ENCODE measurements at regions not wholly inside any gene's neighbourhood (a gene's known extent, or its start where the extent isn't known, plus 50 kb on each side); places are given as distances from the start of the nearest gene placed in this dataset.
"Not testable (repeated sequence)": the region's sequence is repeated elsewhere in the genome, so short reads cannot be mapped to it uniquely, and the experiment has no call there.

GRCh38 chr11:134661660-134662059 lies 249.6 kb upstream of the B3GAT1 start:
- H3K4me1 Mint-ChIP-seq: no peaks in the 10 kb centered on the region
- DNase-seq (no peak), ATAC-seq (ENCODE audit: low read depth in 2 of 2) (no peak)
- H3K27me3 Mint-ChIP-seq: no peaks in the 10 kb centered on the region
- peaks cover under 1 to 23% (median 7%) of the 10 kb centered on the region in 7 donors for H3K9me3 Mint-ChIP-seq
- H3K27ac Mint-ChIP-seq: no peak overlapping the region
- H3K4me3 Mint-ChIP-seq: no peak overlapping the region
- peaks cover 6 to 9% of the 10 kb centered on the region in 2 donors for H3K36me3 Mint-ChIP-seq

DNA sequence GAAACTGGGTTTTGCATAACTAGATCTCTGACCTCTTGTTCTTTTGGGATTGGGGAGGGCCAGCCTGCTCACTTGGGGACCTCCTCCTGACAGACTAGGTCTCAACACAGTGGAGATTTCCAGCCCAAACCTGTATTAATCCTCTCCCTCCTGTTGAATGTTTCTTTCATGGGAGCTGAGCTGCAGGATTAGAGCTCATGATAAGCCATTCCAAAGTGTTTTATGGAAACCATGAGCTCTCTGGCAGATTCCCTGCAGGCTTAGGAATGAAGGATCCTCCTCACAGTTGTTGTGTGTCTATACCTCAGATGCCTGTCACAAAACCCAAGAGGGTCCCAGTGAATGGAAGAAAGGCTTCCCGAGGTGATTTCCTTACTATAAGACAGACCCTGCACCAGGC lies 248.4 kb upstream of the B3GAT1 start:
- DNase-seq (no peak), ATAC-seq (ENCODE audit: low read depth in 2 of 2) (no peak)
- H3K4me1 Mint-ChIP-seq: peaks cover 0 to 5% (median 5%) of the 10 kb centered on the region in 3 donors
- H3K4me3 Mint-ChIP-seq: no peak overlapping the region
- H3K27me3 Mint-ChIP-seq: no peaks in the 10 kb centered on the region
- no peak overlapping the region for H3K27ac Mint-ChIP-seq
- peaks cover 2 to 18% (median 11%) of the 10 kb centered on the region in 7 donors for H3K9me3 Mint-ChIP-seq
- peaks cover 6 to 16% of the 10 kb centered on the region in 2 donors for H3K36me3 Mint-ChIP-seq

- Mint-ChIP-seq H3K27ac (no peak overlapping the region), H3K36me3 (peaks cover 6 to 16% of the 10 kb centered on the region in 2 donors), H3K9me3 (peaks cover 4 to 19% (median 11%) of the 10 kb centered on the region in 7 donors), H3K27me3 (peaks cover 3 to 5% (median 4%) of the 10 kb centered on the region in 3 donors), H3K4me3 (no peak overlapping the region), H3K4me1 (peaks cover 0 to 5% (median 5%) of the 10 kb centered on the region in 3 donors)
- ATAC-seq (ENCODE audit: low read depth in 2 of 2) (no peak), DNase-seq (no peak)
Observed at GRCh38 chr11:134659882-134660281, 247.8 kb upstream of the B3GAT1 start.

GRCh38 chr11:134658481-134659225 lies 246.6 kb upstream of the B3GAT1 start:
- Mint-ChIP-seq H3K4me1 (peaks cover 0 to 5% (median 5%) of the 10 kb centered on the region in 3 donors), H3K4me3 (no peak overlapping the region), H3K9me3 (peaks cover 4 to 24% (median 11%) of the 10 kb centered on the region in 7 donors), H3K36me3 (peaks cover 6 to 16% of the 10 kb centered on the region in 2 donors), H3K27ac (no peak overlapping the region), H3K27me3 (peaks cover 11 to 16% (median 12%) of the 10 kb centered on the region in 3 donors)
- ATAC-seq (ENCODE audit: low read depth in 2 of 2) (no peak), DNase-seq (no peak)

DNA sequence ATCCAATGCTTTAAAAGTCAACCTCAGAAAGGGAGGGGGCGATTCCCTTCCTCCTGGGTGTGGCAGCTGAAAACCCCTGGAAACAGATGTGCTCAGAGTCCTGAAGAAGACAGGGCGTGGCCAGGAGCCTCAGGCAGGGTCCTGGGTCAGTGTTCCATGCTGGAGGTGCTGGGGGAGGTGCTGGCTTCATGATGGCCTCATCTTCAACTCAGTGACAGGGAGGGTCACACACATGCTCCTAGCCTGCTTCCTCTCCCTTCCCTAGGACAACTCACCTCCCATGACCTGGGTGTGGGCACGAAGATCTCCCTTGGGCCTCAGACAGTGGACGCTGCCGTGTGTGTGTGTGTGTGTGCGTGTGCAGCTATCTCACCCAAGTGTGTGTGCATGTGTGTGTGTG lies 245.6 kb upstream of the B3GAT1 start:
- Mint-ChIP-seq H3K27me3 (peaks cover 11 to 19% (median 16%) of the 10 kb centered on the region in 3 donors), H3K36me3 (peaks cover 6 to 16% of the 10 kb centered on the region in 2 donors), H3K4me1 (peaks cover 0 to 5% (median 5%) of the 10 kb centered on the region in 3 donors), H3K27ac (no peak overlapping the region), H3K9me3 (peaks cover 4 to 24% (median 11%) of the 10 kb centered on the region in 7 donors), H3K4me3 (no peak overlapping the region)
- DNase-seq: no peak
- ATAC-seq (ENCODE audit: low read depth in 2 of 2): no peak

- DNase-seq (no peak), ATAC-seq (ENCODE audit: low read depth in 2 of 2) (no peak)
- no peak overlapping the region for H3K27ac Mint-ChIP-seq
- H3K9me3 Mint-ChIP-seq: peaks cover 4 to 23% (median 11%) of the 10 kb centered on the region in 7 donors
- peaks cover 6 to 16% of the 10 kb centered on the region in 2 donors for H3K36me3 Mint-ChIP-seq
- H3K4me3 Mint-ChIP-seq: no peak overlapping the region
- peaks cover 0 to 5% (median 5%) of the 10 kb centered on the region in 3 donors for H3K4me1 Mint-ChIP-seq
- peaks cover 11 to 21% (median 16%) of the 10 kb centered on the region in 3 donors for H3K27me3 Mint-ChIP-seq
Observed at GRCh38 chr11:134656861-134657540, 245.0 kb upstream of the B3GAT1 start.

GRCh38 chr11:134656086-134656840 lies 244.2 kb upstream of the B3GAT1 start:
- H3K27me3 Mint-ChIP-seq: peaks cover 11 to 21% (median 16%) of the 10 kb centered on the region in 3 donors

GRCh38 chr11:134655189-134655989 lies 243.3 kb upstream of the B3GAT1 start:
- Mint-ChIP-seq H3K27me3 (peaks cover 11 to 22% (median 16%) of the 10 kb centered on the region in 3 donors), H3K4me1 (peaks cover 0 to 5% (median 5%) of the 10 kb centered on the region in 3 donors), H3K9me3 (peaks cover 4 to 13% (median 9%) of the 10 kb centered on the region in 7 donors), H3K36me3 (peaks cover 2 to 13% of the 10 kb centered on the region in 2 donors), H3K27ac (no peak overlapping the region), H3K4me3 (no peak overlapping the region)
- ATAC-seq (ENCODE audit: low read depth in 2 of 2) (no peak), DNase-seq (no peak)

More at GRCh38 chr11:134656086-134656840, 244.2 kb upstream of the B3GAT1 start:
- ATAC-seq (ENCODE audit: low read depth in 2 of 2); DNase-seq; H3K4me1 Mint-ChIP-seq; H3K4me3 Mint-ChIP-seq: not testable (repeated sequence)
- H3K36me3 Mint-ChIP-seq: peaks cover 6 to 16% of the 10 kb centered on the region in 2 donors
- H3K27ac Mint-ChIP-seq: peak overlapping the region in 1 of 6 donors; percentile 4
- H3K9me3 Mint-ChIP-seq: peaks cover 4 to 17% (median 11%) of the 10 kb centered on the region in 7 donors

DNA sequence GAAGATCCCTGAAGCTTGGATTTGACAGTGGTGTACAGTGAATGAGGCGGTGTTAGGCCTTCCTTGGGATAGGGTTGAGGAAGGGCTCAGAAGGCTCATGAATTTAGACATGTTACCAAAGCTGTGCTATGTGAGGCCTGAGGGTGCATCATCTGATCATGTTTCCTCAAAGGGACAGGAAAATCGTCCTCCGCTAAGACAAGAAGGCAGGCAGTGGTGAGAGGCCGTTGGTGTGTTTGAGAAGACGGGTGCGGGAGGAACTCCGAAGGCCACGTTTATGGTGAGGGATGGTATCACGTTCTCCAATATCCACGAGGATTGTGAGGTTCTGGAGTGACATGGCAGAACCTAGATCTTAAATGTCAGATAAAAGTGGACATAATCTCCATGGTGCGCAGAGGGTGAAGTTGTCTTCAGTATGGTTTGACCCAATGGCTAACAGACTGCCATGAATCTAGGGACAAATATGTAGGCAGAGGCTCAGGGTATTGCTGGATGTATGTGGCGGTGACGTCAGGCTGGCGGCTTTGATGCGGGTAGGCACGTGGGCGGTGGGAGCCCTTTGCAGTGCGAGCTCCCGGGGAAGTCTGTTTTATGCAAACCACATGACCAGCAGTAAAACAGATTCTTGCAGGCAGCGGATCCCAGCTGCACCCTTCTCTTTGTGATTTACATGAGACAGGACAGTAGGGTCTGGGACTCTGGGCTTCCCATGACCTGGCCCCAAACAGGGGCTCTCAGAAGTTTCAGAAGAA lies 242.3 kb upstream of the B3GAT1 start:
- H3K27me3 Mint-ChIP-seq: peaks cover 11 to 27% (median 16%) of the 10 kb centered on the region in 3 donors
- H3K4me1 Mint-ChIP-seq: peaks cover 0 to 5% (median 5%) of the 10 kb centered on the region in 3 donors
- peak overlapping the region in 1 of 8 donors; percentile 38 for H3K4me3 Mint-ChIP-seq
- H3K27ac Mint-ChIP-seq: no peak overlapping the region
- H3K36me3 Mint-ChIP-seq: peaks cover 0 to 8% of the 10 kb centered on the region in 2 donors
- ATAC-seq (ENCODE audit: low read depth in 2 of 2): no peak
- DNase-seq: no peak
- H3K9me3 Mint-ChIP-seq: peaks cover 0 to 9% (median 5%) of the 10 kb centered on the region in 7 donors

DNA sequence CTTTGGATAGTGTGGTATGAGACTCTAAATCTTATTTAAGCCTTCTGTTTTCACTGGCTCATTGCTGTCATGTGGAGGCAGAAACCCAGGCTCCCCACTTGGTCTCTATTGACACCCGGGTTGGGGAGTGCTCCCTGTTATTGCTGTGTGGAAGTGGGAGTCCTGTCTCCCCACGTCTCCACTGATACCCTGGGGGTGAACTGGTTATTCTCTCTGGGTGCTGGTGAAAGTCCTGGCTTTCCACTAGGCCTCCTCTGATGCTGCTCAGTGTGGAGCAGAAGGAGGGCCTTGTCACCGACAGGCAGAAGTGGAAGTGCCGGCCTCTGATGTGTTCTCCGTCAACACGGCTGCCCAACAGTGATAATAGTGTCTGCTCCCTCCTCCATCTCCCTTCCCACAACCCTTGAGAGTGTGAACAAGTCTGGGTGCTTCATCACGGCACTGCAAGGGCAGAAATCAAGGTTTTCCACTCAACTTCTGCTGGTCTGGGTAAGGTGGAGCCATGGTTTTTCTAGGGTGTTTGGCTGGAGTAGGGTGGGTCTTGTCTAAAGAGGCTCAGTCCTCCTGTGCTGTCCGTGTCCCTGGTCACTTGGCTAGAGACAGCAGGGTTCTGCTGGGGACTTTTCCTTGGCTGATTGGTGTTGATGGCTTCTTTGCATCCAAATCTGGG lies 240.7 kb upstream of the B3GAT1 start:
- peaks cover 0 to 7% (median 5%) of the 10 kb centered on the region in 7 donors for H3K9me3 Mint-ChIP-seq
- H3K27ac Mint-ChIP-seq: no peak overlapping the region
- DNase-seq (no peak), ATAC-seq (ENCODE audit: low read depth in 2 of 2) (no peak)
- H3K4me1 Mint-ChIP-seq: peaks cover 0 to 5% (median 5%) of the 10 kb centered on the region in 3 donors
- peak overlapping the region in 1 of 8 donors; percentile 47 for H3K4me3 Mint-ChIP-seq
- peaks cover 0 to 8% of the 10 kb centered on the region in 2 donors for H3K36me3 Mint-ChIP-seq
- peaks cover 11 to 27% (median 16%) of the 10 kb centered on the region in 3 donors for H3K27me3 Mint-ChIP-seq

DNA sequence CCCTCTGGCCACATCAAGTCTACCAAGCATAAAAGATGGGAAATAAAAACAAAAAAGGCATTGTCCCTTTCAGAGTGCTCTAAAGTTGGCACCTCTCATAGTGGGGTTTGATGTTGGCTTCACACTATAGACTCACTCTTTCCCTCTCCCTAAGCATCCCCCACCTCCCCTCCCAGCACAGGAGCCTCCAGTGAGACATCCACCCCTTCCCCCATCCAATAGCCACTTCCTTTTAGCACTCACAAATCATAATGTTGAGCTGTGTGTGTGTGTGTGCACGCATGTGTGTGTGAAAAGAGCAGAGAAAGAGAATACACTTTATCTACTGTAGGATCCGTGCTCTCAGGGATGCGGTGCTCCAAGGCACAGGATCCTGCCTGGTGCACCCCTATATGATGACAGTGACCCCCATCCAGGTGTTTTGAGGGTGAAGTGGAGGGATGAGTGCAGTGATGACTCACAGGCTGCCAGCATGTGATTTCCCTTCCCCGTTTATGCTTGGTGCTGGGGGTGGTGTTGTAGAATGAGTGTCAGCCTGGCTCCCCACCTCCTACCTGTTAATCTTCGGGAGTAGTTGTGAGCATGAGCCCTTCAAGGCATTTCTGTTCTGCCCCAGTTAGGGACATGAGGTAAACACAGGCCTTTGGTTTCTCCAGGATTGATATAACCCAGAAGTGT lies 235.2 kb upstream of the B3GAT1 start:
- DNase-seq (no peak), ATAC-seq (ENCODE audit: low read depth in 2 of 2) (no peak)
- H3K4me3 Mint-ChIP-seq: no peak overlapping the region
- H3K27ac Mint-ChIP-seq: no peak overlapping the region
- no peaks in the 10 kb centered on the region for H3K4me1 Mint-ChIP-seq
- H3K9me3 Mint-ChIP-seq: peaks cover 0 to 3% (median 0%) of the 10 kb centered on the region in 7 donors
- H3K36me3 Mint-ChIP-seq: no peaks in the 10 kb centered on the region
- peaks cover 6 to 11% (median 9%) of the 10 kb centered on the region in 3 donors for H3K27me3 Mint-ChIP-seq
